SJSA1 (cell line): ENCODE measurements at regions not wholly inside any gene's neighbourhood (a gene's known extent, or its start where the extent isn't known, plus 50 kb on each side); places are given as distances from the start of the nearest gene placed in this dataset.
"Not testable (repeated sequence)": the region's sequence is repeated elsewhere in the genome, so short reads cannot be mapped to it uniquely, and the experiment has no call there.

Experiments used
- DNase-seq, 2 experiments: peaks; one replicate each; pipeline ENCODE4 v3.0.0-alpha.2; 2015 to 2020; ENCODE audit warnings: low spot score in 2 of 2, low read depth in 1 of 2
- H3K27ac ChIP-seq: fragments of 250-450 bp; sonication (Bioruptor Pico); 2 replicates; pipeline ENCODE4 v1.5.1; 2020; ENCODE audit warnings: mild to moderate bottlenecking, moderate library complexity
- H3K27me3 ChIP-seq: fragments of 250-450 bp; sonication (Bioruptor Pico); replicated peaks from 2 replicates; pipeline ENCODE4 v1.5.1; 2020; ENCODE audit warnings: mild to moderate bottlenecking, moderate library complexity
- H3K36me3 ChIP-seq: fragments of 250-450 bp; sonication (Bioruptor Pico); 2 replicates; pipeline ENCODE4 v1.5.1; 2020; ENCODE audit warnings: mild to moderate bottlenecking
- H3K4me1 ChIP-seq: fragments of 250-450 bp; sonication (Bioruptor Pico); replicated peaks from 2 replicates; pipeline ENCODE4 v1.6.1; 2021; ENCODE audit warnings: mild to moderate bottlenecking
- H3K4me3 ChIP-seq: fragments of 250-450 bp; sonication (Bioruptor Pico); 2 replicates; pipeline ENCODE4 v1.5.1; 2020; ENCODE audit warnings: mild to moderate bottlenecking
- H3K9me3 ChIP-seq: fragments of 250-450 bp; sonication (Bioruptor Pico); replicated peaks from 2 replicates; pipeline ENCODE4 v1.5.1; 2020; ENCODE audit warnings: mild to moderate bottlenecking

GRCh38 chr10:28180654-28181053, 122.2 kb downstream of the MPP7 start:
- no peaks in the 10 kb centered on the region for H3K36me3 ChIP-seq
- DNase-seq = no peak
- H3K4me1 ChIP-seq = no peaks in the 10 kb centered on the region
- no peak overlapping the region for H3K4me3 ChIP-seq
- no peak overlapping the region for H3K27ac ChIP-seq
- H3K9me3 ChIP-seq = no peaks in the 10 kb centered on the region
- no peaks in the 10 kb centered on the region; the same call in 1 of the 2 replicates for H3K27me3 ChIP-seq

GRCh38 chr10:28179743-28180099, 123.1 kb downstream of the MPP7 start:
- no peak overlapping the region for H3K4me3 ChIP-seq
- no peak for DNase-seq
- H3K9me3 ChIP-seq = no peaks in the 10 kb centered on the region
- H3K27me3 ChIP-seq = no peaks in the 10 kb centered on the region; the same call in 1 of the 2 replicates
- no peaks in the 10 kb centered on the region for H3K36me3 ChIP-seq
- no peaks in the 10 kb centered on the region for H3K4me1 ChIP-seq
- no peak overlapping the region for H3K27ac ChIP-seq

- peak in 1 of 2 experiments; percentile 43 for DNase-seq
- H3K4me3 ChIP-seq = no peak overlapping the region
Observed at GRCh38 chr10:28179006-28179742, 123.7 kb downstream of the MPP7 start.

GRCh38 chr10:28177944-28178637, 124.8 kb downstream of the MPP7 start:
- no peaks in the 10 kb centered on the region for H3K4me1 ChIP-seq
- no peaks in the 10 kb centered on the region; the same call in 1 of the 2 replicates for H3K27me3 ChIP-seq
- no peak overlapping the region for H3K27ac ChIP-seq
- no peaks in the 10 kb centered on the region for H3K9me3 ChIP-seq
- no peak overlapping the region for H3K4me3 ChIP-seq
- peak in 1 of 2 experiments; percentile 15 for DNase-seq
- no peaks in the 10 kb centered on the region for H3K36me3 ChIP-seq

More at GRCh38 chr10:28179006-28179742, 123.7 kb downstream of the MPP7 start:
- no peaks in the 10 kb centered on the region; the same call in 1 of the 2 replicates for H3K27me3 ChIP-seq
- no peak overlapping the region for H3K27ac ChIP-seq
- no peaks in the 10 kb centered on the region for H3K9me3 ChIP-seq
- no peaks in the 10 kb centered on the region for H3K36me3 ChIP-seq
- H3K4me1 ChIP-seq = no peaks in the 10 kb centered on the region

GRCh38 chr10:28176498-28176897, 126.4 kb downstream of the MPP7 start:
- not testable (repeated sequence) for H3K4me3 ChIP-seq, H3K36me3 ChIP-seq, H3K27ac ChIP-seq, DNase-seq, H3K27me3 ChIP-seq, H3K4me1 ChIP-seq, H3K9me3 ChIP-seq

DNA sequence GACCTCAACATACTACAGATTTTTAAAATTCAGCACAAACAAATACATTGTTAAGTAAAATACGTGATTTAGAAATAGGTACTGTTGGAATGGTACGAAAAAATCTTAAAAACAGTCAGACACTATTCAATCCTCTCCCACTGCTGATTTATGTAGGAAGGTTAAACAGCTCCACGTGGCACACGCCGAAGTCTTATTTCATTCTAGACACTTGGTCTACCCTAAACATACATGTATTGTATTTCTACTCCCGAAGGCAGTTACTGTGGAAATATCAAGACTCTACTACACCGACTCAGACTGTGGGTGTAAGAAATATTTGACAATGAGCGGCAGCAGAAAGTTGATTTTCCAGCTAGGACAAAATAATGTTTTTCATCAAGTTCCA, 130.6 kb downstream of the MPP7 start:
- Histone ChIP-seq H3K36me3 (no peaks in the 10 kb centered on the region), H3K4me1 (no peaks in the 10 kb centered on the region), H3K27ac (no peak overlapping the region), H3K27me3 (no peaks in the 10 kb centered on the region; the same call in 1 of the 2 replicates), H3K9me3 (no peaks in the 10 kb centered on the region), H3K4me3 (no peak overlapping the region)
- no peak for DNase-seq

GRCh38 chr10:28171468-28172222, 131.2 kb downstream of the MPP7 start:
- DNase-seq = no peak
- Histone ChIP-seq H3K4me1 (no peaks in the 10 kb centered on the region), H3K27ac (no peak overlapping the region), H3K36me3 (no peaks in the 10 kb centered on the region), H3K9me3 (no peaks in the 10 kb centered on the region), H3K27me3 (no peaks in the 10 kb centered on the region; the same call in 1 of the 2 replicates), H3K4me3 (no peak overlapping the region)

DNA sequence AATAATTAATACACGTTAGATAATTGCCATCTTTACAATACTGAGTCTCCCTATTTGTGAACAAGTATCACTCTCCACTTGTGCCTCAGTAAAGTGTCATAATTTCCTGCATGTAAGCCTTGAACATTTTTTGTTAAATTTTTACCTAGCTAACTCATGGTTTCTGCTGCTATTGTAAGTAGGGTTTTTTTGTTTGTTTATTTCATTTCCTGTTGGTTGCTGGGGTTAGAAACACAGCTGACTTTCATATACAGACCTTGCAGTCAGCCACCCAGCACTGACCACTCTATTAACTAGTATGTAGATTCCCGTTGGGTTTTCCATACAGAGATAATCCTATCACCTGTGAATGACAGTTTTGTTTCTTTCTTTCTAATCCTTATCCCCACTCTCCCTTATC, 133.3 kb downstream of the MPP7 start:
- no peaks in the 10 kb centered on the region for H3K4me1 ChIP-seq
- no peaks in the 10 kb centered on the region for H3K9me3 ChIP-seq
- H3K4me3 ChIP-seq = no peak overlapping the region
- H3K36me3 ChIP-seq = no peaks in the 10 kb centered on the region
- no peak overlapping the region for H3K27ac ChIP-seq
- no peak for DNase-seq
- no peaks in the 10 kb centered on the region; the same call in 1 of the 2 replicates for H3K27me3 ChIP-seq

- no peaks in the 10 kb centered on the region for H3K27me3 ChIP-seq
- no peaks in the 10 kb centered on the region; the same call in 1 of the 2 replicates for H3K9me3 ChIP-seq
- no peak overlapping the region for H3K27ac ChIP-seq
- no peaks in the 10 kb centered on the region for H3K36me3 ChIP-seq
- H3K4me1 ChIP-seq = no peaks in the 10 kb centered on the region
- DNase-seq = no peak
- H3K4me3 ChIP-seq = no peak overlapping the region
Observed at GRCh38 chr10:28160866-28161405, 141.9 kb downstream of the MPP7 start.

GRCh38 chr10:28157379-28157778, 145.5 kb downstream of the MPP7 start:
- Histone ChIP-seq H3K27me3 (no peaks in the 10 kb centered on the region; the same call in 1 of the 2 replicates), H3K4me3 (no peak overlapping the region), H3K4me1 (no peaks in the 10 kb centered on the region), H3K36me3 (no peaks in the 10 kb centered on the region), H3K9me3 (no peaks in the 10 kb centered on the region; the same call in 1 of the 2 replicates), H3K27ac (no peak overlapping the region)
- DNase-seq = no peak

- H3K27ac ChIP-seq = no peak overlapping the region
Observed at GRCh38 chr10:28155726-28156125, 147.1 kb downstream of the MPP7 start.

GRCh38 chr10:28151636-28152035, 151.2 kb downstream of the MPP7 start:
- Histone ChIP-seq H3K4me3 (no peak overlapping the region), H3K9me3 (no peaks in the 10 kb centered on the region), H3K36me3 (no peaks in the 10 kb centered on the region), H3K27me3 (no peaks in the 10 kb centered on the region; the same call in 1 of the 2 replicates), H3K4me1 (no peaks in the 10 kb centered on the region), H3K27ac (no peak overlapping the region)
- no peak for DNase-seq

More at GRCh38 chr10:28155726-28156125, 147.1 kb downstream of the MPP7 start:
- no peak overlapping the region for H3K4me3 ChIP-seq
- H3K36me3 ChIP-seq = no peaks in the 10 kb centered on the region
- H3K27me3 ChIP-seq = no peaks in the 10 kb centered on the region; the same call in 1 of the 2 replicates
- no peak for DNase-seq
- no peaks in the 10 kb centered on the region; the same call in 1 of the 2 replicates for H3K9me3 ChIP-seq
- H3K4me1 ChIP-seq = no peaks in the 10 kb centered on the region

DNA sequence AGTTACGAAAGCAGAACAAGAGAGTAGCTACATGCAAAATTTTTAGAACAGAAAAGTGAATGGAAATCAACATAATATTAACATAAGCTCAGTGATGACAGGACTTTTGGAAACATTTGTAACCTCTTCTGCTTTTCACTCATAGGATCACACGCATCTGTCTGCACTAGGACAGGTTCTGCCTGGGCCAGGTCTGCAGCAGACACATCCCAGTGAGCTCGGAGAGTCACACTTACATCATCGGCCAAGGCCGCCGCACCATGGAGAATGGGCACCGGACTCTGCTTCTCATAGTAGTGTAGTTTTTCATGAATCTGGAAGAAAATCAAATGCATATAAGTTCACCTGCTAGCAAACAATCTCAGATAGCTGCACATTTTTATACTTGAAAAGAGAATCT, 150.9 kb upstream of the ODAD2 start:
- Histone ChIP-seq H3K27ac (no peak overlapping the region), H3K9me3 (no peaks in the 10 kb centered on the region), H3K36me3 (no peaks in the 10 kb centered on the region), H3K27me3 (no peaks in the 10 kb centered on the region; the same call in 1 of the 2 replicates), H3K4me1 (no peaks in the 10 kb centered on the region), H3K4me3 (no peak overlapping the region)
- DNase-seq = no peak
